ENCODE measurements at regions not wholly inside any gene's neighbourhood (a gene's known extent, or its start where the extent isn't known, plus 50 kb on each side); places are given as distances from the start of the nearest gene placed in this dataset.

GRCh38 chr11:32229576-32230240 lies 138.8 kb downstream of the RCN1 start:
- TF ChIP-seq, protein P1, sequence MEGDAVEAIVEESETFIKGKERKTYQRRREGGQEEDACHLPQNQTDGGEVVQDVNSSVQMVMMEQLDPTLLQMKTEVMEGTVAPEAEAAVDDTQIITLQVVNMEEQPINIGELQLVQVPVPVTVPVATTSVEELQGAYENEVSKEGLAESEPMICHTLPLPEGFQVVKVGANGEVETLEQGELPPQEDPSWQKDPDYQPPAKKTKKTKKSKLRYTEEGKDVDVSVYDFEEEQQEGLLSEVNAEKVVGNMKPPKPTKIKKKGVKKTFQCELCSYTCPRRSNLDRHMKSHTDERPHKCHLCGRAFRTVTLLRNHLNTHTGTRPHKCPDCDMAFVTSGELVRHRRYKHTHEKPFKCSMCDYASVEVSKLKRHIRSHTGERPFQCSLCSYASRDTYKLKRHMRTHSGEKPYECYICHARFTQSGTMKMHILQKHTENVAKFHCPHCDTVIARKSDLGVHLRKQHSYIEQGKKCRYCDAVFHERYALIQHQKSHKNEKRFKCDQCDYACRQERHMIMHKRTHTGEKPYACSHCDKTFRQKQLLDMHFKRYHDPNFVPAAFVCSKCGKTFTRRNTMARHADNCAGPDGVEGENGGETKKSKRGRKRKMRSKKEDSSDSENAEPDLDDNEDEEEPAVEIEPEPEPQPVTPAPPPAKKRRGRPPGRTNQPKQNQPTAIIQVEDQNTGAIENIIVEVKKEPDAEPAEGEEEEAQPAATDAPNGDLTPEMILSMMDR (IDR thresholded peaks at IDR 0.05), result no peak
- TF ChIP-seq POLR2A (IDR thresholded peaks at IDR 0.05), result no peak
